ENCODE measurements at regions not wholly inside any gene's neighbourhood (a gene's known extent, or its start where the extent isn't known, plus 50 kb on each side); places are given as distances from the start of the nearest gene placed in this dataset.
"Not testable (repeated sequence)": the region's sequence is repeated elsewhere in the genome, so short reads cannot be mapped to it uniquely, and the experiment has no call there.

DNA sequence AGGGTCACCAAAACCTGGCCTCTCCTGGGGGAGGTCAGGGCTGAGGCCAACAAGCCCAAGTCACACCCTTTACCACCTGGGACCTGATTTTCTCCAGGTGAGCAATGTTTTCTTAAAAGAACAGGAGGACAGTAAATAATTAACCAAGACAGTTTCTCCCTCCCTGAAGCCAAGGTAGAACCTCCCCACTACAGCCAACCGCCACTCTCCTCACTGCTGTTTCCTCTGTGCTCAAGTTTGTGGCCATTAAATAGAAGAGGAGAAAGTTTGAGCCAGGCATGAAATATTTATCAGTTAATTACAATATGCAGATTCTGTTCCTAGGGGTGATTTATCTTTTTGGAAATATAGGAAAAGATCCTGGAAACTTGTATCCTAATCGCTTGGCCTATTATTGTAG, 150.6 kb upstream of the ANKRD20A1 start:
- not testable (repeated sequence) for DNase-seq

DNA sequence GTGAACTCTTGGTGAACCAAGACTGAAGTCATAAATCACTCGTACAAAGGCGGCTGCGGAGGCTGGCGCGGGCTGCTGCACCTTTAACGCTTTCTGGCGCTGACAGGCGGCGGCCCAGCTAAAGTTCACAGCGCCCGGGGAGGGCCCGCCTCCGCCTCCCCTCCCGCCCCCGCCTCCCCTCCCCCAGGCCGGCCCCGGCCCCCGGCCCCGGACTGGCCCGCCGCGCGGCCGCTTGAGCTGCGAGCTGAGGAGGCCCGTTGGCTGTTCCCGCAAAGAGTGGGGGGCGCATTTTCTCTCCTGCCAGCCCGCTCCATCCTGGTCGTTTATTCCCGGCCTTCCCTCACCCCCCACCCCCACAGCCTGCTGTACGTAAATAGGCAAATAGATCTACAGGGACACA, 147.3 kb upstream of the ANKRD20A1 start:
- DNase-seq, result not testable (repeated sequence)

DNA sequence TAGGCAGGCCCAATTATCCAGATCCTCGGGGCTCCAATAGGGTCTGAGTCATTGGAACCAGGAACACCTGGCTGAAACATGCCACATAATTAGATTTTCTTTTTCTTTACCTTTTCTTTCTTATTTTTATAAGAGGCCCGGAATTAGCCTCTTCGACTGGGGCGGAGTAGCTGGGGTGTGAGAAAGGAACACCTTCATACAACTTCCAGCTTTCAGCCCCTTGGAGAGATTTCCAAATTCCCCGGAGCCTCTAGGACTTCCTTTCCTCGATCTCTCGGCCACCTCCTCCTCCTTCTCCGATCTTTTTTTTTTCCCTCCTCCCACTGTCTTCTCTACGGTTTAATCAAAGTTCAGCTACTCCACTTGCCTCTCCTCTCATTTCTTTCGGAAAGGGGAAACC, 146.8 kb upstream of the ANKRD20A1 start:
- DNase-seq, result not testable (repeated sequence)

DNA sequence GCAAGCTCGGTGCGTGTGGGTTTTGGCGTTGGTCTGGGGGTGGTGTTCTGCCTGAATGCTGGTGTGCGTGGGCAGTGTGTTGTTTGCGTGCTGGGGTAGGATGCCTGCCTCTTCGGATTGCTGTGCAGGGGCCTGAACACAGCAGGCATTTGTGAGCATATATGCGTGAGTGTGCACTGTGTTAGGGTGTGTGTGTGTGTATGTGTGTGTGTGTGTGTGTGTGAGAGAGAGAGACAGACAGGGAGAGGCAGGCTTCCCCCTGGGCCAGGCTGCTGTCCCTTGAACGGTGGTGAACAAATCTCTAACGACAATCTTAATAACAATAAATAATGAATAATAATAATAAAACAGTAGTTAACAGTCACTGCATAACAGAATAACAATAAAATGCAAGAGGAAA, 145.8 kb upstream of the ANKRD20A1 start:
- DNase-seq, result not testable (repeated sequence)

DNA sequence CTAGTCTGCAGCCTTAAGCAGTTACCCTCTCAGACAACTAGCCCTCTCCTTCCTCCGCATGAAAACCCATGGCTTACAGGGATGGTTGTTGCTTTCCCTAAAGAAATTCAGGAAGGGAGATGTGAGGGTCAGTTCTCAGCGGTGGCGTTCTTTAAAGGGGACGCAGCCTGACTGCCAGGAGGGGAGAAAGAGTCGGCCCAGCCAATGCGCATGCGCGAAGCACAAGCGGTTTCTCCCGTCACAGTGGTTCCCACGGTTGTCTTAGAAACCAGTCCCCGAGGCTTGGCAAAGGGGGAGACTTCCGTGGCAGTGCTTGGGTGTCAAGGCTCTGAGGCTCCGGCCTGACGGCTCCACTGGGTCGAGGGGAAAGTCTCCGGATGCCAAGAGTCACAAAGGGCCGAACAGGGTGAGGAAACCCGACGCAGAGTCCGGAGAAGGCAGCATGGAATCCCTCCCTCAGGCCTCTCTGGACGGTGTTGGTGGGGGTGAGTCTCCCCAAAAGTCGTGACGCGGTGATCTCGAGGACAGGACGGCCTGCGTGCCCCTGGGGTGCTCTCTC, 140.8 kb upstream of the ANKRD20A1 start:
- DNase-seq, result peak; percentile 79

DNA sequence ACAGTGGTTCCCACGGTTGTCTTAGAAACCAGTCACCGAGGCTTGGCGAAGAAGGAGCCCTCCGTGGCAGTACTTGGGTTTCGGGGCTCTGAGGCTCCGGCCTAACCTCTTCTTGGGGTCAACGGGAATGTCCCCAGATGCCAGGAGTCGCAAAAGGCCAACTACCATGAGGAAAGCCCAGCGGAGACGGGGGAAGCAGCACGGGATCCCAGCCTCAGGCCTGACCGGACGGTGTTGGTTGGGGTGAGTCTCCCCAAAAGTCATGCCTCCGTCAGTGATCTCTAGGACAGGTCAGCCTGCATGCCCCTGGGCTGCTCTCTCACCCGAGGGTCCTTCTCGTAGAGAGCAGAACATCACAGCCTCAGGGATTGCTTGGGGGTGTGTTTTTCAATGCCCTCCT, 138.2 kb upstream of the ANKRD20A1 start:
- not testable (repeated sequence) for DNase-seq

DNA sequence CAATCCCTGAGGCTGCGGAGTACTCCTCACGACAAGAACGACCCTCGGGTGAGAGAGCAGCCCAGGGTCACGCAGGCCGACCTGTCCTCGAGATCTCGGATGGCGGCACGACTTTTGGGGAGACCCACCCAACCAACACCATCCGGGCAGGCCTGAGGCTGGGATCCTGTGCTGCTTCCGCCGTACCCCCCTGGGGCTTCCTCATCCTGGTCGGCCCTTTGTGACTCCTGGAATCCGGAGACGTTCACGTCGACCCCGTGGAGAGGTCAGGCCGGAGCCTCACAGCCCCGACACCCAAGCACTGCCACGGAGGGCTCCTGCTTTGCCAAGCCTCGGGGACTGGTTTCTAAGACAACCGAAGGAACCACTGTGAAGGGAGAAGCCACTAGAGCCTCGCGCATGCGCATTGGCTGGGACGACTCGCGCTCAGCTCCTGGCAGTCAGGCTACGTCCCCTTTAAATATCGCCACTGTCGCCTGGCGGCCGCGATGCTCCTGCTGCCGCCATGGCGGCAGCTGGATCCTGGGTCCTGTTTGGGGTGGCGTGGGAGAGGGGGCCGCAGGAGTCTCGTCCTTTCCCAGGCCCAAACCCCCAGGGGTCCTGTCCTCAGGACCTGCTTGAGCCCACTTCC, 136.2 kb upstream of the ANKRD20A1 start:
- DNase-seq, result not testable (repeated sequence)

DNA sequence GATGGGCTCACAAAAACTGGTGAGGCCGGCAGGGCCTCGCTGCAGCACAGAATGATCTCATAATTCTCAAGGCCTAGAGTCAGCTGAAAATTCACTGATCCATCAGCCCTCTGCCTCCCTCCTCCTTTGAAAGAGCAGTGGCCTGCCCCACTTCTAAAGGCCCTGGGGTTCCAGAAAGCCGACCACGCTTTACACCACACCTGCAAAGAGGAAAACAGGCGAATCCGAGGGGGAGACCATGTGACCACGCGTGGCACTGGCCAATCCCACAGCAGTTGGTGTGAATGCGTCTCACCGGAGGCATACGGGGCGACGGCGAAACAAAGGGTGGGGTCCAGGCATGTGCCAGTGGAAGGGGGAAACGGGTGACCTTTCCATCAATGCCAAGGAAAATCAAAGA, 135.5 kb upstream of the ANKRD20A1 start:
- peak; percentile 65 for DNase-seq

DNA sequence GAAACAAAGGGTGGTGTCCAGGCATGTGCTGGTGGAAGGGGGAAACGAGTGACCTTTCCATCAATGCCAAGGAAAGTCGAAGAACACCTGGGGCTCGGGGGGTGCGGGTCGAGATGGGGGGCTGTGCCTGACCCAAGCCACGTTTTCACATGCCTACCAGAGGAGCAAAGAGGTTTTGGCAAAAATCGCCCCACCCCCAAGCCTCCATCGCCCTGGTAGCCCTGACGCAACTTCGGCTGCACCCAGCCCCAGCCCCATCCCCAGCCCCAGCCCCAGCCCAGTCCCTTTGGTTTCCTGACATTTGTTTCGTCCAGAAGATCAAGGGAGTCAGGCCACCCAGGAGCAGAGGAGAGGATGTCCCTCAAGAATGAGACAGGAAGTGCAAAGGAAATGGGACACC, 133.8 kb upstream of the ANKRD20A1 start:
- DNase-seq, result peak; percentile 79

DNA sequence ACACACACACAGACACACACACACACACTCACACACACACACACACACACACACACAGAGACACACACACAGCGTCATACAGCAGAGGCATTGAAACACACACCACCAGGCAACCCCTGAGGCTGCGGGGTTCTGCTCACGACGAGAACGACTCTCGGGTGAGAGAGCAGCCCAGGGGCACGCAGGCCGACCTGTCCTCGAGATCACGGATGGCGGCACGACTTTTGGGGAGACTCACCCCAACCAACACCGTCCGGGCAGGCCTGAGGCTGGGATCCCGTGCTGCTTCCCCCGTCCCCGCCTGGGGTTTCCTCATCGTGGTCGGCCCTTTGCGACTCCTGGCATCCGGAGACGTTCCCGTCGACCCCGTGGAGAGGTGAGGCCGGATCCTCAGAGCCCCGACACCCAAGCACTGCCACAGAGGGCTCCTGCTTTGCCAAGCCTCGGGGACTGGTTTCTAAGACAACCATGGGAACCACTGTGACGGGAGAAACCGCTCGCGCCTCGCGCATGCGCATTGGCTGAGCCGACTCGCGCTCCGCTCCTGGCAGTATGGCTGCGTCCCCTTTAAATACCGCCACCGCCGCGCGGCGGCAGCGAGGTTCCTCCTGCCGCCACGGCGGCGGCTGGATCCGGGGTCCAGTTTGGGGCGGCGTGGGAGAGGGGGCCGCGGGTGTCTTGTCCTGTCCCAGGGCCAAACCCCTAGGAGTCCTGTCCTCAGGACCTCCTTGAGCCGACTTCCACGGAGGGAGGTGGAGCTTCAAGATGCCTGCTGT, 132.3 kb upstream of the ANKRD20A1 start:
- peak; percentile 71 for DNase-seq

DNA sequence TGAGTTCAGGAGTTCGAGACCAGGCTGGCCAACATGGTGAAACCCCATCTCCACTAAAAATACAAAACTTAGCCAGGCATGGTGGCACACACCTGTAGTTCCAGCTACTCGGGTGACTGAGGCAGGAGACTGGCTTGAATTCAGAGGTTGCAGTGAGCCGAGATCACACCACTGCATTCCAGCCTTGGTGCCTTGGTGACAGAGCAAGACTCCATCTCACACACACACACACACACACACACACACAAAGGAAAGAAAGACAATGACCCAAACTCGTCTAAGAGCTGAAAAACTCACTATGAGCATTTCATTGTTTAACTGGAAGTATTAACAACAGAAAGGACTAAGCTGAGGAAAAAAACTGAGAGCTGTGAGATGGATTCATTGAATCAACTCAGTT, 95.6 kb upstream of the ANKRD20A1 start:
- not testable (repeated sequence) for DNase-seq

DNA sequence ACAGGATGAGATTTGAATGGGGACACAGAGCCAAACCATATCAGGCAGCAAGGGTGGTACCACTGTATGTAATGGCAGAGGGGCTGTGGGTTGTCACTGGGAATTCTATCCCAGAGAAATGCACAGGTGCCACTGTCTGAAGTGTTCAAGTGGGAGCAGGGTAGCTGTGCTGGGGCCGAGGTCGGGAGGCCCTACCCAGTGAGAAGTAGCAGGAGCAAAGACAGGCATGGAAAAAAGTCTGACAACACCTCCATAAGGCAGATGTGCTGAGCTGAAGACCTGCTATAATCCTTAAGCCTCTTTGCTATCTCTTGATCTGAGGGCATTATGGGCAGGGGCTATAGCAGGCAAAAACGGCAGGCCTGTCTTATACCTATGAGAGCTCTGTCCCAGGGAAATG, 86.9 kb upstream of the ANKRD20A1 start:
- not testable (repeated sequence) for DNase-seq

DNA sequence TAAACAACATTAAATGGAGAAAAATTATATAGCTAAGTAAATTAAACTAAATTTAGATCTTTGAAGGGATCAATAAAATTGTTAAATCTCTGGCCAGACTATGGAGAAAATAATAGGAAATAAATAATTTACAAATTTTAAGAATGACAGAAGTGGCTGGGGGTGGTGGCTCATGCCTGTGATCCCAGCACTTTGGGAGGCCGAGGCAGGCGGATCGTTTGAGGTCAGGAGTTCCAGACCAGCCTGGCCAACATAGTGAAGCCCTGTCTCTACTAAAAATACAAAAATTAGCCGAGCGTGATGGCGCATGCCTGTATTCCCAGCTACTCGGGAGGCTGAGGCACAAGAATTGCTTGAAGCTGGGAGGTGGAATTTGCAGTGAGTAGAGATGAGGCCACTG, 58.6 kb upstream of the ANKRD20A1 start:
- peak; percentile 54 for DNase-seq
